K562 (cell line): ENCODE measurements at regions not wholly inside any gene's neighbourhood (a gene's known extent, or its start where the extent isn't known, plus 50 kb on each side); places are given as distances from the start of the nearest gene placed in this dataset.

Experiments used
- CBFA2T3 ChIP-seq: fragments of 450-650 bp; IDR thresholded peaks from 2 replicates; pipeline ENCODE4 v1.6.1; 2017
- GABPA ChIP-seq: fragments of 200-800 bp; sonication (Bioruptor generic); conservative IDR thresholded peaks from 2 replicates; pipeline ENCODE4 v1.6.1; 2016; ENCODE audit warnings: low read depth, missing genetic modification characterization, missing compliant biosample characterization
- HDAC1 ChIP-seq, 2 experiments: fragments of 450-650 bp; IDR thresholded peaks; 2 replicates each; pipeline ENCODE4 v1.6.1; 2016 to 2017; ENCODE audit warnings: inconsistent platforms in 1 of 2, mild to moderate bottlenecking in 1 of 2, moderate library complexity in 1 of 2
- HIVEP1 ChIP-seq: fragments of 250-450 bp; sonication (Bioruptor Pico); IDR thresholded peaks from 2 replicates; pipeline ENCODE4 v1.4.0; 2020; ENCODE audit warnings: mild to moderate bottlenecking
- IRF2 ChIP-seq: sonication (generic); formaldehyde crosslinking; IDR thresholded peaks from 2 replicates; pipeline ENCODE4 v1.8.1; 2022; ENCODE audit warnings: mild to moderate bottlenecking, missing genetic modification reagents
- SOX6 ChIP-seq: fragments of 450-650 bp; IDR thresholded peaks from 2 replicates; pipeline ENCODE4 v1.6.1; 2014; ENCODE audit warnings: mild to moderate bottlenecking
- STAT5A ChIP-seq: IDR thresholded peaks from 2 replicates; pipeline ENCODE4 v1.6.1; 2012; ENCODE audit warnings: low read length, inconsistent platforms, borderline replicate concordance
- TEAD4 ChIP-seq, 2 experiments: sonication (generic) in 1 of 2; formaldehyde crosslinking in 1 of 2; IDR thresholded peaks; 2 replicates each; pipeline versions ENCODE4 v1.6.1 to v1.8.0; 2012 to 2022; ENCODE audit warnings: borderline replicate concordance in 1 of 2, inconsistent platforms in 1 of 2, low read length in 1 of 2, mild to moderate bottlenecking in 1 of 2, missing genetic modification reagents in 1 of 2
- TGIF2 ChIP-seq: sonication (generic); formaldehyde crosslinking; IDR thresholded peaks from 2 replicates; pipeline ENCODE4 v1.8.1; 2022; ENCODE audit warnings: mild to moderate bottlenecking, missing genetic modification reagents, moderate library complexity
- U2AF1 ChIP-seq: fragments of 200-400 bp; formaldehyde crosslinking; optimal IDR thresholded peaks from 2 replicates; pipeline ENCODE3; 2017; ENCODE audit warnings: mild to moderate bottlenecking, low read depth, low read length, moderate library complexity
- ZNF197 ChIP-seq: fragments of 200-800 bp; sonication (Bioruptor generic); IDR thresholded peaks from 2 replicates; pipeline ENCODE4 v1.6.1; 2016; ENCODE audit warnings: low read depth, missing genetic modification characterization, missing compliant biosample characterization
- ZNF232 ChIP-seq: sonication (generic); formaldehyde crosslinking; IDR thresholded peaks from 2 replicates; pipeline ENCODE4 v1.8.0; 2022; ENCODE audit warnings: mild to moderate bottlenecking, missing genetic modification reagents
- ZSCAN29 ChIP-seq: fragments of 450-650 bp; IDR thresholded peaks from 2 replicates; pipeline ENCODE4 v1.6.1; 2017
- TF ChIP-seq, protein P1 (sequence below): fragments of 450-650 bp; IDR thresholded peaks from 2 replicates; pipeline ENCODE4 v1.6.1; 2016; ENCODE audit warnings: mild to moderate bottlenecking
- TF ChIP-seq, protein P2 (sequence below), 2 experiments: fragments of 450-650 bp in 1 of 2; sonication (generic) in 1 of 2; formaldehyde crosslinking in 1 of 2; IDR thresholded peaks; 2 replicates each; pipeline versions ENCODE4 v1.7.1 to v1.9.0; 2016 to 2022; ENCODE audit warnings: inconsistent platforms in 1 of 2, mild to moderate bottlenecking in 1 of 2, missing genetic modification reagents in 1 of 2
- TF ChIP-seq, protein P3 (sequence below): fragments of 450-650 bp; IDR thresholded peaks from 2 replicates; pipeline ENCODE4 v1.6.1; 2016; ENCODE audit warnings: low read depth, mild to moderate bottlenecking, moderate library complexity

DNA sequence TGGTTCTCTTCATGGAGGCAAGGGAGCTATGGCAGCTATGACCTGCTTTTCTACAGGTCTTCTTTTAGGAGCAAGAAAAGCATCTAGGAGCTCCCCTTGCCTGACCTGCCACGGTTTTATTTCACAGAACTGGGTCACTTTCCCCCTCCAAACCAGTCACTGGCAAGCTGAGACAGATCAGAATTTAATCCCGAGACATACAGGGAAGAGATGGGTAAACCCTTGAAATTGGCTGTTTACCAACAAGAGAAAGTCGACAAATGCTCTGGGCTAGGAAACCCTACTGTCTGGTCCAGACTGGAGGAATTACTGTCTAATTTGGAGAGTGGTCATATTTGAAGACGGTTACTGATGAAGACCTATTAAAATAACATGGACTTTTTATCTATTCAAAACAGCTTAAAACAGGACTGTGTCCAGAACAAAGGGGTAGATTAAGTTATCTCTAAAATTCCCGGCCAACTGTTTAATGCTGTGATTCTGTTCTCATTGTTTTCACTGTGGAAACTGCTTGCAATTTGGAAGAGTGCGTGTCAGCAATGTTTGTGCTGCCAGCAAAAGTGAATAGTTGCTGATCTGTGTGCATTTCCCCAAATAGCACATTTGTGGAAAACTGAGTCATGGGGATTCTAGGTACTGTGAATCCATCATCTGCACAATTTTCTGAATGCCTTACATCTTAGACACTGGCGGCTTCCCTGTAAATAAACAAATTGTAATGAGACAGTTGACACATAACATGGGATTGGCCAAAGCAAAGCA lies 73.4 kb upstream of the EEA1 start (continued):
- TF ChIP-seq TEAD4 (IDR thresholded peaks at IDR 0.05; ENCODE audit: low read length) = peak; percentile 75
- TF ChIP-seq TEAD4 (CRISPR knock-in tag; IDR thresholded peaks at IDR 0.05; ENCODE audit: borderline replicate concordance) = no peak
- peak in 1 of 2 experiments; percentile 76; a peak in 2 of 4 replicates for TF ChIP-seq HDAC1 (IDR thresholded peaks at IDR 0.05)
- TF ChIP-seq GABPA (tag) = no peak
- TF ChIP-seq ZNF232 = no peak
- TF ChIP-seq HIVEP1 = no peak
- TF ChIP-seq TGIF2 (CRISPR knock-in tag) = no peak
- TF ChIP-seq, protein P1, sequence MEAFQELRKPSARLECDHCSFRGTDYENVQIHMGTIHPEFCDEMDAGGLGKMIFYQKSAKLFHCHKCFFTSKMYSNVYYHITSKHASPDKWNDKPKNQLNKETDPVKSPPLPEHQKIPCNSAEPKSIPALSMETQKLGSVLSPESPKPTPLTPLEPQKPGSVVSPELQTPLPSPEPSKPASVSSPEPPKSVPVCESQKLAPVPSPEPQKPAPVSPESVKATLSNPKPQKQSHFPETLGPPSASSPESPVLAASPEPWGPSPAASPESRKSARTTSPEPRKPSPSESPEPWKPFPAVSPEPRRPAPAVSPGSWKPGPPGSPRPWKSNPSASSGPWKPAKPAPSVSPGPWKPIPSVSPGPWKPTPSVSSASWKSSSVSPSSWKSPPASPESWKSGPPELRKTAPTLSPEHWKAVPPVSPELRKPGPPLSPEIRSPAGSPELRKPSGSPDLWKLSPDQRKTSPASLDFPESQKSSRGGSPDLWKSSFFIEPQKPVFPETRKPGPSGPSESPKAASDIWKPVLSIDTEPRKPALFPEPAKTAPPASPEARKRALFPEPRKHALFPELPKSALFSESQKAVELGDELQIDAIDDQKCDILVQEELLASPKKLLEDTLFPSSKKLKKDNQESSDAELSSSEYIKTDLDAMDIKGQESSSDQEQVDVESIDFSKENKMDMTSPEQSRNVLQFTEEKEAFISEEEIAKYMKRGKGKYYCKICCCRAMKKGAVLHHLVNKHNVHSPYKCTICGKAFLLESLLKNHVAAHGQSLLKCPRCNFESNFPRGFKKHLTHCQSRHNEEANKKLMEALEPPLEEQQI = peak; percentile 85
- TF ChIP-seq ZSCAN29 = no peak
- peak; percentile 100 for TF ChIP-seq SOX6
- no peak for TF ChIP-seq IRF2 (CRISPR knock-in tag)
- TF ChIP-seq CBFA2T3 = peak; percentile 81
- no peak for TF ChIP-seq U2AF1
- no peak for TF ChIP-seq ZNF197
- TF ChIP-seq, protein P2, sequence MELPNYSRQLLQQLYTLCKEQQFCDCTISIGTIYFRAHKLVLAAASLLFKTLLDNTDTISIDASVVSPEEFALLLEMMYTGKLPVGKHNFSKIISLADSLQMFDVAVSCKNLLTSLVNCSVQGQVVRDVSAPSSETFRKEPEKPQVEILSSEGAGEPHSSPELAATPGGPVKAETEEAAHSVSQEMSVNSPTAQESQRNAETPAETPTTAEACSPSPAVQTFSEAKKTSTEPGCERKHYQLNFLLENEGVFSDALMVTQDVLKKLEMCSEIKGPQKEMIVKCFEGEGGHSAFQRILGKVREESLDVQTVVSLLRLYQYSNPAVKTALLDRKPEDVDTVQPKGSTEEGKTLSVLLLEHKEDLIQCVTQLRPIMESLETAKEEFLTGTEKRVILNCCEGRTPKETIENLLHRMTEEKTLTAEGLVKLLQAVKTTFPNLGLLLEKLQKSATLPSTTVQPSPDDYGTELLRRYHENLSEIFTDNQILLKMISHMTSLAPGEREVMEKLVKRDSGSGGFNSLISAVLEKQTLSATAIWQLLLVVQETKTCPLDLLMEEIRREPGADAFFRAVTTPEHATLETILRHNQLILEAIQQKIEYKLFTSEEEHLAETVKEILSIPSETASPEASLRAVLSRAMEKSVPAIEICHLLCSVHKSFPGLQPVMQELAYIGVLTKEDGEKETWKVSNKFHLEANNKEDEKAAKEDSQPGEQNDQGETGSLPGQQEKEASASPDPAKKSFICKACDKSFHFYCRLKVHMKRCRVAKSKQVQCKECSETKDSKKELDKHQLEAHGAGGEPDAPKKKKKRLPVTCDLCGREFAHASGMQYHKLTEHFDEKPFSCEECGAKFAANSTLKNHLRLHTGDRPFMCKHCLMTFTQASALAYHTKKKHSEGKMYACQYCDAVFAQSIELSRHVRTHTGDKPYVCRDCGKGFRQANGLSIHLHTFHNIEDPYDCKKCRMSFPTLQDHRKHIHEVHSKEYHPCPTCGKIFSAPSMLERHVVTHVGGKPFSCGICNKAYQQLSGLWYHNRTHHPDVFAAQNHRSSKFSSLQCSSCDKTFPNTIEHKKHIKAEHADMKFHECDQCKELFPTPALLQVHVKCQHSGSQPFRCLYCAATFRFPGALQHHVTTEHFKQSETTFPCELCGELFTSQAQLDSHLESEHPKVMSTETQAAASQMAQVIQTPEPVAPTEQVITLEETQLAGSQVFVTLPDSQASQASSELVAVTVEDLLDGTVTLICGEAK (IDR thresholded peaks at IDR 0.05) = no peak
- TF ChIP-seq, protein P2 (CRISPR knock-in tag; IDR thresholded peaks at IDR 0.05) = no peak
- TF ChIP-seq, protein P3, sequence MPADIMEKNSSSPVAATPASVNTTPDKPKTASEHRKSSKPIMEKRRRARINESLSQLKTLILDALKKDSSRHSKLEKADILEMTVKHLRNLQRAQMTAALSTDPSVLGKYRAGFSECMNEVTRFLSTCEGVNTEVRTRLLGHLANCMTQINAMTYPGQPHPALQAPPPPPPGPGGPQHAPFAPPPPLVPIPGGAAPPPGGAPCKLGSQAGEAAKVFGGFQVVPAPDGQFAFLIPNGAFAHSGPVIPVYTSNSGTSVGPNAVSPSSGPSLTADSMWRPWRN = no peak
- TF ChIP-seq STAT5A = peak; percentile 38; the same call in 1 of the 2 replicates
